GM19463 (cell line): ENCODE measurements at regions not wholly inside any gene's neighbourhood (a gene's known extent, or its start where the extent isn't known, plus 50 kb on each side); places are given as distances from the start of the nearest gene placed in this dataset.
A peak's percentile ranks its signal among the peaks of the same experiment; 100 is the strongest.

Experiments
- ATAC-seq: cut with Tn5 transposase; IDR thresholded peaks from one replicate; pipeline ENCODE4 v1.9.1; 2021; ENCODE audit warnings: mild to moderate bottlenecking, moderate library complexity; ENCODE audit not compliant: unreplicated experiment

DNA sequence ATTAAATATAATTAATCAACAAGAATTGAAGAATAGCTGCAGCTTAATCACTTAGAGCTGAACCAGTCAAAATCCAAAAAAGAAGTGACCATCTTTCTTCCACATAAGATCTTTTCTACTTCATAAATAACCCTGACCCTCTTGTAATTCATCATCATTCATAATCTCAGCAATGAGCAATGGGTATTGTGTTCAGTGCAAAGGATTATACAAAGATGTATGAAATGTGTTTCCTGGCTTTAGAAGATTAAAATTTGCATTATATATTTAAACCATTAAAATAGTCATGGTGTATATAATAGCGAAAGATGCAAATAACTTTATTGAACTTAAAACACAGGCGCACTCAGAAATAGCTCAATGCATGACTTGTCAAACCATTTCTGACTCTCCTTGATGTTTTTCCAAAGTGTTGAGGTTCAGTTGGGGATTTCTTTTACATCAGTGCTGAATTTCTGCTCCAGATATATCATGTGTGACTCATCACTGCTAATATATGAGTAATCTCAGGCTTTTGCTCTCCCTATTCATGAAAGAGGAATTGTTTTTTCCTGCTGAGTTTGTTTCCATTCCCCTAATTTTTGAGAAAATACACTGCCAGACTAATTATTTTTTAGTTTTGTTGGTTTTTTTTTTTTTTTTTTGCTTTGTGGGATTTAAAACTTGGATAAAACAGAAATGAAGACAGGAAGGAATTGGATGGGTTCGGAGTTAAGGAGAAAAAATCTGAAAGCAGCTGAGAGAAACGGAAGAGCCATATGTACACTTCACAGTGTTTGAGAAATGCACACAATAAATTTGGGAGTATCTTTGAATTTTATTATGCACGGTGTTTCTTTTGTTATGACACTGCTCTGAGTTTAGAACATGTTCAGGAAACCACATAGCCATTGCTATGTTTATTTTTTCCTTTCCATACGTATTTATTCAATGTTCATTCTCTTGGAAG lies 290.1 kb upstream of the PCDH7 start:
- ATAC-seq, result no peak

DNA sequence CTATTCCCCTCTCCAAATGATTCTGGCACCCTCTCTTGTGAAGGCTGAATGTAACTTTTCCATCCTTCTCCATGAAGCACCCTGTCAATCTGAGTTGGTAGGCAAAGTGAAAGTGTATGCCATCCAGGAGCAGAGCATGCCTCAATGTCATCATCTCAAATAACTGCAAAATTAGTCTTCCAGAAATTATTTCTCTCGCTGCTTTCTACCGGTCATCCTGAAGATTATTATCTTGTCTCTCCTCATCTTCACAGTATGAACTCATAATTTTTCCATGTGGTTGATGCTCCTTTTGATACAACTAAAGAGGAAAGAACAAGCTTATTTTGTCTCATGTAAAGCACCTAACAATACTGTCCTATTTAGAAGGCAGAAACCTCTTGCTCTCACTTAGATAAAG lies 285.5 kb upstream of the PCDH7 start:
- no peak for ATAC-seq

DNA sequence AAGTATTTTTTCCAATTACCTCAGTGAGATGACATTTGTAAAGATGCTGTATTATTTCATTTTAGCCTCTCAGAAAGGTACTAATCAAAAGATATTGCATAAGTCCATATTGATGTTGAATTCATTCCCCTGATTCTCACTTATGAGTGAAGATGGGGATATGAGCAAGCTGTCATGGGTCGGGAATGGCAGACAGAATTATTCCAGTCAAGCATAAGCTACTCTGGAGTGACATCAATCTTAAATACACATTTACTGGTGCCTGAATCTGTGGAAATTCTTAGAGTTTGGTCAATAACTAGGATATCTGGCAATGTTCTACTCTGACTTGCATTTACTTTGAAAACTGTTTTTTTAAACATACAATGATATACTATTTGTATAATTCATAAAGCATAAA lies 283.8 kb upstream of the PCDH7 start:
- ATAC-seq, result no peak

DNA sequence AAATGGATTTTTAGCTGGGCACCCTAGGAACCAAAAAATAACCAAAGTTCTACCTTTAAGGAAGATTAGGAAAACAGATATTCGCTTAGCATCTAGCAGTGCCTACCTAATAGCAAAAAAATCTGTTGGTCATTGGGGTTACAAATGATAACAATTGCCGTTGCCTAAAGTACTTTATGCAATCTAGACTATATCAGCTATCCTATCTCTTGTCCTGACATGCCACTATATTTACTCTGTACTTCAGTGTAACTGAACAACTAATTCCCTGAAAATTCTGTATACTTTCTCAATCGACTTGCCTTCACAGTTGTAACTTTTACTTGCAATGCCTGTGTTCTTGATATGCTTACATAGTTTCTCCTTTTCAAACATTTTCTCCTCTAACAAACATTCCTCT lies 282.9 kb upstream of the PCDH7 start:
- no peak for ATAC-seq

DNA sequence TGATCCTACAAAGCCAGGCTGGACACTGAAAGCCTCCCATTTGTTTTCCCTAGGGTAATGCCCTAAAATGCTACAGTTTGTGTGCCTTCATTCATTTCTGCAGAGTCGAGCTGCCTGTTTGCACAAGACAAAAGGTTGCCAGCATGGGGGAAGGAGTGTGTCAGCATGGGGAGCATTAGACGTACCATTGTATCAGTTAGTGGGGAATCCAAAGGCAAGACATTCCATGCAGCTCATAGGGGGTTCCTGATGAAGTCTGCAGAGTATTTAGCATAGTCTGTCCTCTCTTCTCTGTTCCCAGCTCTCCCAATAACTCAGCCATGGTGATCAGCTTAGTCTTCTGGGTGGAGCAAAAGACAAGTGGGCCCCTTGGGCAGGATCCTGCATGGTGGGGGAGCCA lies 276.9 kb upstream of the PCDH7 start:
- no peak for ATAC-seq

DNA sequence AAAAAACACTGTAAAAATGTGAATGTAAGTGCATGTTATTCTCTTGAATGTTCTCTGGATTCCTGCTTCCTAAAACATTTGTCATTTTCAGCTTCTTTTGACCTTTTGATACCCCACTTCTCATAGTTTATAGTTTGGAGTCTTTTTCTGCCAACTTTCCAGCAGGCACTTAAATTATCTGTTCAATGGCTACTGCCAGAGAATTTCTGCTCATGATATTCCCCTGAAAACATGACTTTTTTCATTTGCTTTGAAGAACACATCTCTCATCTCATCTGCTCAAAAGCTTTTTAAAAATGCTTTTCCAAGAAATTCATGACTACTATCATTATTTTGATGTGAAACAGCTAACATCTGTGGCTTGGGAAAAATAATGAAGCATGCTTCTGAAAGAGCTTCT lies 269.7 kb upstream of the PCDH7 start:
- ATAC-seq, result no peak

DNA sequence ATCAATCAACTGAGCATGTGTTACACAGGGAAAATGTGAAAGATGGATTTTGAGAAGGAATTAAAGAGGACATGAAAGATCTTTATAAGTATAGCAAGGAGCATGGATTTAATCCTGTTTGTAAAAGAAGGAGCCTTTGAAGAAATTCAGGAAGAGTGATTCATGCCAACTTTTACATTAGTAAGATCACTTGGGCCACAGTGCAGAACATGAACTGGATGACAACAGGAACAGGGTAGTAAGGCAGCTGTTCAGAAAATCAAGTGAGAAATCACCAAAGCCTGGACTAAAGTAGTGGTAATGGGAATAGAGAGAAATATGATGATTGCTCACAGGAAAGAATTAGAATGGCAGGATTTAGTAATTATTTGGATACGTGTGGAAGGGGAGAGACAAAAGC lies 265.7 kb upstream of the PCDH7 start:
- no peak for ATAC-seq

DNA sequence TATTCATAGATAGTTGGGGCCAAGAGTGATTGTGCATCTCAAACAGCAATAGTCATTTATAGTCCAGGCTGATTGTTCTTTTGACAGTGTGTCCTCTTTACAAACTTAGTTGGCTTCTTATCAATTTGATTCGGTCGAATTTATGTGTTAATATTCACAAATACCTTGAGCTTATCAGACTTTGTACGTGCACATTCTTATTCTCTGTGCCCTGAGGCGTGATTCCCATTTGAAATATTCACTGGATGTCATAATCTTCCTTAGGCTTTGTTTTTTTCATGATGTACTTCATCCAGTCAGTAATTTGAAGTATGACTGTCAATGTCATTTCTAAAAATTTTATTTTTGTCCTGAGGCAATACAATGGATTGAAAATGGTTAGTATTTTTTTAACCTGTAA lies 263.5 kb upstream of the PCDH7 start:
- no peak for ATAC-seq

DNA sequence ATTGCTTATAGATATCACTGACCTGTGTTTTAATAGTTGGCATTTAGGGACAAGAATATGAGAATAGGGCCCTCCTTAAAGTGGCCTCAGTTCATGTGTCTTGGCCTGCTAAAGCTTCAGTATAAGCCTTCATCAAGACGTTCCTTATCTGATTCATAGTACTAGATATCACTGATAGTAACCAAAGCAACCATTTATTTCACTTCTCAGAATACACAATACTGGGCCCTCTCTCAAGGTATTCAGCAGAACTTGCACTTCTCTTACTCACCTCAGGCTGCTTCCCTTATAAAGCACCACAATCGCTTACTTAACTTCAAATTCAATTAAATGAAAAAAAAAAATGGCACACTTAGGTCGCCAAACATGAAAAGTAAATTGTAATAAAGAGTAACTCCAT lies 259.4 kb upstream of the PCDH7 start:
- ATAC-seq, result no peak

DNA sequence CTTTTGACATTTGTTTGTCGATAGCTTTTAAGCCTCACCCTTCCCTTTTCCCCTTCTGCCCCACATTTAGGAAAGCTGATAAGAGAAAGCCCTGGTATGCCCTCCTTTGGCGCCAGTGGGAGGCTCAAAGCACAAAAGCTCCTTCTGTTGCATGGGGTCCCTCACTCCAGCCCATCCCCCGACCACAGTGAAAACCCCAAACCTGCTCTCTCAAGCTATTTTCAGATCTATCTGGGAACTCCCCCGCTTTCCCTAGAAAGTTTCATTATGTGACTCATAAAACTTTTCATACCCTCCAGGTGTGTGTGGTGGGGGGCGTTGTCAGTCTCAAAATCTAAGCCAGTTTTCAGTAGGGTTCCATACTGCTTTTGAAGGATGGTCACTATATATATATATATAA lies 259.0 kb upstream of the PCDH7 start:
- peak; percentile 74 for ATAC-seq

DNA sequence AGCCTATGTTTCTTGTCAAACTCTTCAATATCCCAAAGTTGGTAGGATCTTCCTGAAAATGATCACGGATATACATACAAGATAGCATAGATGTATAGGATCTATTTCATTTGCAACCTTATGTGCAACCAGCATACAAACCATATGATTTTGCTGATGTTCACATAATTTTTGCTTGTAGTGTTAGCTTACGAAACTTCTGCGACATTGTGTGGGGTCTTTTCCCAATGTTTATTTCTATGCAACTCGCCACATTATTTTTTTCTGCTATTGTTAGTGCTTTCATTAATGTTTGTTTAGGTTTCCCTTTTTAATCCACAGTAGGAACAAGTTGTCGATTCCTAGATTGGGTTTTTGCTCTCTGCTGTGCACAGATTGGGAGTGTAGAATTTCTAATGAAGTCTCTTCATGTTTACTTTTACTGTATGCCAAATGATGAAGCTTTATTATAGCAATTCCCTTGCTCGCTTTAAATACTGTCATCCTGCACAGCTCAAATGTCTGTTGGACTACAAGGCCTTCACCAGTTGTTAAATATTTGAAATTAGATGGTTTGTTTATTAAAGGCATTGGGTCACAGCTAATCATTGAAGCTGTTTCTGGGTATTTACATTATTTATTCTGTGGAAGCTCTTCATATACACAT lies 257.6 kb upstream of the PCDH7 start:
- ATAC-seq, result no peak

DNA sequence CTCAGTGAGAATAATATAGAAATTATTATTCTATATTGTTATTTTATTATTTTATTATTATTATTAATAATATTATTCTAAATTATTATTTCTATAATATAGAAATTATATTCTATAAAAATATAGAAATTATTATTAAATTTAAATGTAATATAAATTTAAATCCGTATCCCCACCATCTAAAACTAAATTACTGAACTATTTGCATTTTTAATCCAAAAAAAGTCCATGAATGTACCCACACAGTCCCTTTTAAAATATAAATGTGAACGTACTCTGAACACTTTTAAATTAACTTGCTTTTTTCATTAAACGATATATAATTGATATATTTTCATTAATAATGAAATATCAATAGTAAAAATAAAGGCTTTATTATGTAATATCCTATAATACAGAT lies 248.3 kb upstream of the PCDH7 start:
- no peak for ATAC-seq

DNA sequence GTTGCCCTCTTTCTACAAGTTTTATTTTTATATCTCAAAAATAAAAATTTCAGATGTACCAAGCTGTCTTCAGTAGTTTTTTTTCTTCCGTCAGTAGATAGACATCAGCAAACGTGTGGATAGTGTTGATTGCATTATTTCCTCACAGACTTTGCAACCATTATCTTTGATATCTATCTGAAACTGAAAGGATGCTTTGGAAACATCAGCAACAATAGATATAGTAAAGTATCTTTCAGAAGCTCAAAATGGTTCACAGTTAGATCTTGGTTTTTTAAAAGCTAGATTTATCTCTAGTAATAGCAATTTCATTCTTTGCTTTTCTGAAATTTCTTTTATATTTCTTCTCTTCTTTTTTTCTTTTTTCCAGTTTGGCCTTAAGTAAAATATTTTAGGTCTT lies 246.9 kb upstream of the PCDH7 start:
- no peak for ATAC-seq

DNA sequence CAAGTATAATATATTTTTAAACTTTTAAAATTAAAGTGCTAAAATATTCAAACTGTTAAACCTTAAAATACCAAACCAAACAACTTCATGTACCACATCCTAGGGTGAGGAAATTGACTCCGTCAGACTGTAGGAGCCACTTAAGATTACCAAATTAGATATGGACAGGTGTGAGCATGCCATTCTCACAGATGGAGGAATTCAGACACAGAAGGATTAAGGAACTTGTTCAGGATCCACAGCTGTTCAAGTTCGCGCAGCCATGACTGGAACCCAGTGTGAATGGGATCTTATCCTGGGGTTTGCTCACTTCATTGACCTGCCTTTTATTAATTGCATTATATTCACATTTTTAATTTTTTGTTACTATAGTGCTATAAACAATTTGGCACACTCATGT lies 224.9 kb upstream of the PCDH7 start:
- ATAC-seq, result no peak

DNA sequence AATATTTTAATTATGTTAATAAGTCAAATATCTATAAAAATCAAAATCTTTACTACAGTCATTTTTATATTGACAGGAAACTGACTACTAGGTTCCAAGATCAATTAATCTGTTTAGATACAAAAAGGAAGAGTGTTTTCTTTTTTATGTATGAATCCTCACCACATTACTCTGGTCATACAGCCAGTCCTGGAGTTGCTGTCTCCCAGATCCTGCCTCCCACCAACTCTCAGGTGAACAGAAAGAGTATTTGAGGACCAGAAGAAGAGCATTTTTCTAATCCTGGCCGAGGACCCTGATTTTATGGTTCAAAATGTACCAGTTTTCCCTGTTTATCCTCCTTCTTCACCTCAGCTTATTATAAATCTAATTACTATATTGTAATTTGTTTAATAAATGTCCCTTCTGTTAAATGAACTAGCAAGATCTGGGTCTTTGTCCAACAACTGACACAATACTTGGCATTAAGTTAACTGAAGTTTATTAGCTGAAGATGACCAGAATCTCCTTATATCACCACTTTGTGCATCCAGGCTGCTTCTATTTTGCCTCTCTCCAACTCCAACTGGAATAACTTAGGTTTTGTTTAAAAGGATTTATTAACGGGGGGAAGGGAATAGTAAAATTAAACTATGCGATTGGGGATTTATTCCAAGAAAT lies 224.4 kb upstream of the PCDH7 start:
- ATAC-seq, result no peak

DNA sequence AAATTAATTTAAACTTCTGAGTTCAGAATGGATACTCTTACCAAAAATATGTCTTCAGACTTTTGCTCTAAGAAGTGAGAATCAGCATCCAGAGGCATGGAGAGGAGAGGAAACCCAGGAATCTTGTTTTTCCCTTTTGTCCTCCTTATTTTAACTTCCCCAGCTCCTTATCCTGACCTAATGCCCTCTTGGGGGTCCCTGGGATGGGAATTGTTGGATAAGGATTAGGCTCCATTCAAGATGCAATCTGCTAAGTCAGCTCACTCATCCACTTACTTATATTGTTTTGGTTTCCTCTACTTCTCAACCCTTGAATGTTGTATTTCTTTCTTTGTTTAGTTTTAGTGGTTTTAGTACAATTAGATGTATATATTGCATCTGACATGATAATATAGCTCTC lies 208.4 kb upstream of the PCDH7 start:
- no peak for ATAC-seq

DNA sequence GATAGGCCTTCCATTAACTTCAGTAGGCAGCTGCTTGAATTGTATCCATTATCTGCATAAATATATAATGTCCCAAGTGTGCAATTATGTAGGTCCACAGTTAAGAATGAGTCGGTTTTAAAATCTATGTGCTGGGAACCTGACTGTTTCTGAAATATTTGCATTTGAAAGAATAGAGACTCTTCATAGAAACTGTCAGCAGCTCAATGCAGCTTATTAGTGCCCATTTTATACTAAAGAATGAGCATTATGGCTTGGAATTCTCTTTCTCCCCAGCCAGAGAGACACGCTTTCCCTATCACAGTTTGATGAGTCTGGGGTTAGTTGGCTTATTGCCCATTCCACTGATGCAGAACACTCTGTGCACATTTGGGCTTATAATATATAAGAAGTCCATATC lies 202.0 kb upstream of the PCDH7 start:
- ATAC-seq, result no peak

DNA sequence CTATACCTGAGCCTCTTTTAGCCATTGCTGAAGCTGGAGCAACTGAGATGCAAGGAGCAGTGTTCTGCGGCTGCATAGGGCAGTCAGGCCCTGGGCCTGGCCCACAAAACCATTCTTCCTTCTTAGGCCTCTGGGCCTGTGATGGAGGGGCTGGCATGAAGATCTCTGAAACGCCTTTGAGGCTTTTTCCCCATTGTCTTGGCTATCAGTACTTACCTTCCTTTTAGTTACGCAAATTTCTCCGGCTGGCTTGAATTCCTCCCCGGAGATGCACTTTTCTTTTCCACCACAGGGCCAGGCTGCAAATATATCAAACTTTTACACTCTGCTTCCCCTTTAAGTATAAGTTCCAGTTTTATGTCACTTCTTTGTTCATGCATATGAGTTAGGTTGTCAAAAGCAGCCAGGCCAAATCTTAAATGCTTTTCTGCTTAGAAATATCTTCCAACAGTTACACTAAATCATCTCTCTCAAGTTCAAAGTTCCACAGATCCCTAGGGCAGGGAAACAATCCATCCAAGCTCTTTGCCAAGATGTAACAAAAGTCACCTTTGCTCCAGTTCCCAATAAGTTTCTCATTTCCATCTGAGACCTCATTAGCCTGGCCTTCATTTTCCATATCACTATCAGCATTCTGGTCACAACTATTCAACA lies 194.4 kb upstream of the PCDH7 start:
- ATAC-seq, result no peak

DNA sequence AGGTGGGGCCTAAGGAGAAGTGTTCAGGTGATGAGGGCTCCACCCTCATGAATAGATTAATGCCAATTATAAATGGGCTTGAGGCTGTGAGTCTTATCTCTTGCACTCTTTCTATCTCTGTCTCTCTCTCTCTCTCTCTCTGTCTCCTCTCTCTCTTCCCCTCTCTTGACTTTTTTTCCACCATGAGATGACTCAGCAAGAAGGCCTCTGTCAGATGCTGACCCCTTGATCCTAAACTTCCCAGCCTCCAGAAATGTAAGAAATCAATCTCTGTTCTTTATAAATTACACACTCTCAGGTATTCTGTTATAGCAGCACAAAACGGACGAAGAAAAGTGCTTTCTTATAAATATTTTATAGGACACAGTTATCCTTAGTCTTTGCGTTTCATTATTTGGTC lies 184.9 kb upstream of the PCDH7 start:
- no peak for ATAC-seq

DNA sequence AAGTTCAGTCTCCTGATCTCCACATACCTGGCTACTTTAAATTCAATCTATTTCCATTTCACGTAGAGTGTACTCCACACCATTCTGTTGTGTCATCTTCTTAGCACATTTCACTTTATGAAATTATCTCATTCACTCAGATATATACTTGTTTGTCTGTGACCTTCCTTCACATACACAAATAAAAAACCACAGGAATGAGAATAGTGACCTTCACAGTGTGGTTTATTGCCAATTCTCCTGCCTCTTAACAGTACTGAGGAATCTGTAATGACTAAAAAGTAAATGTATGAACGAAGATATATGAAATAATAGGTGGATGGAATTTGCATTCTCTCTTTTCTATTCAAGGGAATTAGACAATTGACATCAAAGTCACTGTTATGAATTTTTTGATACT lies 183.9 kb upstream of the PCDH7 start:
- ATAC-seq, result no peak

DNA sequence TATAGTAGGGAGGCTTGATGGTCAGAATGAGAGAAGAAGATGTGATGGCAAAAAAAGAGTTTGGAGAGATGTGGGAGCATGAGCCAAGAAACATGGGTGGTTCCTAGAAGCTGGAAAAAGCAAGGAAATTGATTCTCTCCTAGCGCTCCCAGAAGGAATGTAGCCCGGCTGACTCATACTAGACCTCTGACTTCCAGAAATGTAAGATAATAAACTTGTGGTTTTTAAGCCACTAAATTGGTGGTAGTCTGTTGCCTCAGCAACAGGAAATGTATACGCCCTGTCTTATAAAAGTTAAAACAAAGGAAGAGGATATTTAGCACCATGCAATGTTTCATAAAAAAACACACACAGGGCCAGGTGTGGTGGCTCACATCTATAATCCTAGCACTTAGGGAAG lies 182.7 kb upstream of the PCDH7 start:
- ATAC-seq, result no peak

DNA sequence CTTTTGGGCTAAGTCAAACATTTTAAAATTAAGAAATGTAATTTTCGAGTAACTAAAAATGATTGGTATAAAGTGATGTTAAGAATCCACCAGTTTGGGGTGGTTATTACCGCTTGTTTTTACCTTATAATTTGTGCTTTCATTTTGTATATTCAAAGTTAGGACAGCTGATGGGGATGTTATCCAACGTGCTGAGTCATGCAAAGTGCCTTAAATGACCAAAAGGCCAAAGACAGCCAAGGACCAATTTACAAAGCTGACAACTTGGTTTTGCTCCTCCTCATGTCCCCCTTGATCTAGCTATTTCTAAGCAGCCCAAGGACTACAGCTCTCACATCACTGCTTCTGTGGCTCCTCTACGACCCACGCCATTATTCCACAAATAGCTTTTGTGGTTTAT lies 181.4 kb upstream of the PCDH7 start:
- ATAC-seq, result no peak
